Choroid plexus epithelial cell (primary cell): ENCODE measurements at regions not wholly inside any gene's neighbourhood (a gene's known extent, or its start where the extent isn't known, plus 50 kb on each side); places are given as distances from the start of the nearest gene placed in this dataset.

Source experiments
- DNase-seq: peaks from one replicate; pipeline ENCODE4 v3.0.0-alpha.2; 2010; ENCODE audit warnings: low read depth
- H3K4me3 ChIP-seq: 2 replicates; pipeline ENCODE4 v1.5.1; 2011; ENCODE audit warnings: low read depth, mild to moderate bottlenecking, control low read depth, low read length, moderate library complexity
- CTCF ChIP-seq: conservative IDR thresholded peaks from 2 replicates; pipeline ENCODE4 v1.5.1; 2011; ENCODE audit warnings: low read depth, mild to moderate bottlenecking, control low read depth, inconsistent platforms, low read length, moderate library complexity

GRCh38 chr15:96066126-96066525, 264.4 kb upstream of the NR2F2 start:
- DNase-seq, result no peak
- no peak overlapping the region for H3K4me3 ChIP-seq
- no peak for TF ChIP-seq CTCF

GRCh38 chr15:96066852-96067495, 263.5 kb upstream of the NR2F2 start:
- DNase-seq, result peak; percentile 45
- TF ChIP-seq CTCF, result no peak
- H3K4me3 ChIP-seq, result no peak overlapping the region

- no peak overlapping the region for H3K4me3 ChIP-seq
- TF ChIP-seq CTCF, result no peak
- no peak for DNase-seq
These were observed 262.8 kb upstream of the NR2F2 start for GRCh38 chr15:96067677-96068076.

- no peak for TF ChIP-seq CTCF
- no peak for DNase-seq
- no peak overlapping the region for H3K4me3 ChIP-seq
These were observed 261.6 kb upstream of the NR2F2 start for GRCh38 chr15:96068897-96069296.

GRCh38 chr15:96070636-96071035, 259.9 kb upstream of the NR2F2 start:
- no peak overlapping the region for H3K4me3 ChIP-seq
- TF ChIP-seq CTCF, result no peak
- DNase-seq, result peak; percentile 22

- no peak for TF ChIP-seq CTCF
- DNase-seq, result no peak
- no peak overlapping the region for H3K4me3 ChIP-seq
These were observed 257.7 kb upstream of the NR2F2 start for GRCh38 chr15:96072821-96073220.

- no peak for DNase-seq
These were observed 256.6 kb upstream of the NR2F2 start for GRCh38 chr15:96073908-96074307.

More at GRCh38 chr15:96073908-96074307, 256.6 kb upstream of the NR2F2 start:
- no peak overlapping the region for H3K4me3 ChIP-seq
- TF ChIP-seq CTCF, result no peak
